D721Med (cell line): ENCODE measurements at regions not wholly inside any gene's neighbourhood (a gene's known extent, or its start where the extent isn't known, plus 50 kb on each side); places are given as distances from the start of the nearest gene placed in this dataset.

Experiments
- DNase-seq: peaks from one replicate; pipeline ENCODE4 v3.0.0; 2011; ENCODE audit warnings: low spot score; ENCODE audit not compliant: insufficient read length
- FAIRE-seq: peaks from 2 replicates; lab custom pipeline; 2011; peaks lifted over from hg19 to GRCh38; lab: Jason Lieb, UNC
- TF ChIP-seq, protein P1 (sequence below): IDR thresholded peaks from 2 replicates; pipeline ENCODE4 v1.5.1; 2012; ENCODE audit warnings: mild to moderate bottlenecking, control low read depth; ENCODE audit not compliant: insufficient read depth; ENCODE audit errors: missing control alignments

DNA sequence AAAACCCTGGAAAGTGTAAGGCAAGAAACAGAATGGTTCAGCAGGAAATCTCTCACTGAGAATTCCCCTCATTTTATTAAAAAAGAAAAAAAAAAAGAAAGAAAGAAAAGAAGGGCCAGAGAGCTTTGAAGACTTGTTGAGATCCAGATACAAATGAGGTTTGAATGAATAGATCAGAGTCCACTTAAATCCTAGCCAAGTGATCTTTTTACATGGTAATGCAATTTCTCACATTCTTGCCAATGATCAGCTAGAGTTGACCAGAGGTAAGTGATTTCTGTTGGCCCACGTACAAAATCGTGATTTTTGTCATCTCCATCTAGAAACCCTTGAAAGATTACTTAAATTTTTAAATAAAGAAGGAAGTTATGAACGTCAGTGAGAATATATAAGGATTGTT, 261.5 kb upstream of the PCSK5 start:
- FAIRE-seq (no peak), DNase-seq (no peak)
- TF ChIP-seq, protein P1, sequence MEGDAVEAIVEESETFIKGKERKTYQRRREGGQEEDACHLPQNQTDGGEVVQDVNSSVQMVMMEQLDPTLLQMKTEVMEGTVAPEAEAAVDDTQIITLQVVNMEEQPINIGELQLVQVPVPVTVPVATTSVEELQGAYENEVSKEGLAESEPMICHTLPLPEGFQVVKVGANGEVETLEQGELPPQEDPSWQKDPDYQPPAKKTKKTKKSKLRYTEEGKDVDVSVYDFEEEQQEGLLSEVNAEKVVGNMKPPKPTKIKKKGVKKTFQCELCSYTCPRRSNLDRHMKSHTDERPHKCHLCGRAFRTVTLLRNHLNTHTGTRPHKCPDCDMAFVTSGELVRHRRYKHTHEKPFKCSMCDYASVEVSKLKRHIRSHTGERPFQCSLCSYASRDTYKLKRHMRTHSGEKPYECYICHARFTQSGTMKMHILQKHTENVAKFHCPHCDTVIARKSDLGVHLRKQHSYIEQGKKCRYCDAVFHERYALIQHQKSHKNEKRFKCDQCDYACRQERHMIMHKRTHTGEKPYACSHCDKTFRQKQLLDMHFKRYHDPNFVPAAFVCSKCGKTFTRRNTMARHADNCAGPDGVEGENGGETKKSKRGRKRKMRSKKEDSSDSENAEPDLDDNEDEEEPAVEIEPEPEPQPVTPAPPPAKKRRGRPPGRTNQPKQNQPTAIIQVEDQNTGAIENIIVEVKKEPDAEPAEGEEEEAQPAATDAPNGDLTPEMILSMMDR = no peak

DNA sequence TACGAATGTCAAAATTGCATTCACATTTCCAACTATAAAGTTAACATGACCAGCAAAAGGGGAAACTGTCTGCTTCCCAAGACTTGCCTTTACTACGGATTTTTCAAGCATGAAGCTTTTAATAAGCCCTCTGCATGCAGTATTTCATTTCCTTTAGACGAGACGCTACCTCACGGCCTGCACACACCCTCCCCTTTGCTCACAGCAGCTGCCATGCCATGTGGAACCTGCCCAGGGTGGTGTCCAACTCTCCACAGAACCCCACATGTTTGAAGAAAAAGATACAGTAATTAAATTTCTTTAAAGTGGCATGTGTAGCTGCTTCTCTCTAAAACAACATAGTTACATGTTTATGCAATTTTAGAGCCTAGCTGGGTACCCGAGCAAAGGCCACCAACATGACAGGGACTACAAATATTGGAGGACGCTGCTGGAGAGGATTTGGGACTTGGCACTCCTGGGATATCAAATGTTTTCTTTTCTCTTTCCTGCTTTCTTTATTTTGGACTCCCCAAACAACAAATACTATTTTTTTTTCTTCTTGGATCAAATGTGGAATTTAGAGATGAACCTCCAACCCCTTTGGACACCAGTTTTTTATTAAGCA, 256.9 kb upstream of the PCSK5 start:
- FAIRE-seq (no peak), DNase-seq (no peak)
- TF ChIP-seq, protein P1 = no peak

DNA sequence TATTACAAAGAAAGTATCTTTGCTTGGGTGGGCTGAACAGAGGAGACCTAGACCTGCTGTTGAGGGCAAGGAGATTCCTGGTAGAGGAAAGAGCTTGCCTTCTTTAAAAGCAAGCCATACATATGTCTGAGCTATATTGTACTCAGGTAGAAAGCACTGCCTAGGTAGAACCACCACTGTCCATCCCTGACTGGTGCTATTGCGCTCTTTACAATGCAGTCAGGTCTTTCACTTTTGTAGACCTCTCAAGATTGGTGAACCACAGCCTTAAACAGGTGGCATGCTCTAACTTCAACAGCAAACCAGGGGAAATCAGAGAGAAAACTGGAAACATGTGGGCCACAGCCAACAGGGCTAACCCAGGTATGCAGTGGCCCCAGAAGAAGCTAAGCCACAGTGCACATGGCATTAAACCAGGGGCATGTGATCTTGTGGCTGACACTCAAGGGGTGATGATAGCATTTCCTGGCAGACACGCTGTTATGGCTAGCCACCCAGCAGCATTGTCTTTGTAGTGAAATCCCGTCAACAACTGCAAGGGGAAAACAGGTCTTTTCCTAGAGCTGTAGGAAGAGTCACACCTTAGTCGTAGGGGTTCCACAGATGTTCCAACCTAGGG, 253.9 kb upstream of the PCSK5 start:
- DNase-seq = no peak
- TF ChIP-seq, protein P1 = no peak
- FAIRE-seq = no peak

DNA sequence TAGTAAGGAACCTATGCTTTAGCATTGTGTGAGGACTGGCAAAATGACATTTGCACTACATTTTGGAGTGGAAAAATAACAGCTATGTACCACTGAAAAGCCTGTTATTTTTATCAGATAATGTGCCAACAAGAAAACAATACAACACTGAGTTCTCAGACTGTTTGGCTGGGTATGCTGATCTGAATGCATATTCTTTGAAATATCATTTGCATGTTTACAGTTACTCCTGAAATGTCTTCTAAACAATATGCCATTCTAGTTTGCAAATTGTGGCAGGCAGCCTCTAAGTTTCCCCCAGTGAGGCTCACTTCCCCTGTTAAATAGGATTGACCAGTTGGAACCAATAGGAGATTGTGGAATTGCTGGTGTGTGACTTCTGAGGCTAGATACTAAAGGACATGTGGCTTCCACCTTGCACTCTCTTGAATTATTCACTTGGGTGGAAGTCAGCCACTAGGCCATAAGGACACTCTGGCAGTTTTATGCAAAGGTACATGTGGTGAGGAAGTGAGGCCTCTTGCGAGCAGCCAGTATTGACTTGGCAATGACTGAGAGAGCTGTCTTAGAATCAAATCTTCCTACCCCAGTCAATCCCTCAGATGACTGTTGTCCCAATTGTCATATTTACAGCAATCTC, 250.4 kb upstream of the PCSK5 start:
- DNase-seq (no peak), FAIRE-seq (no peak)
- TF ChIP-seq, protein P1 = no peak

DNA sequence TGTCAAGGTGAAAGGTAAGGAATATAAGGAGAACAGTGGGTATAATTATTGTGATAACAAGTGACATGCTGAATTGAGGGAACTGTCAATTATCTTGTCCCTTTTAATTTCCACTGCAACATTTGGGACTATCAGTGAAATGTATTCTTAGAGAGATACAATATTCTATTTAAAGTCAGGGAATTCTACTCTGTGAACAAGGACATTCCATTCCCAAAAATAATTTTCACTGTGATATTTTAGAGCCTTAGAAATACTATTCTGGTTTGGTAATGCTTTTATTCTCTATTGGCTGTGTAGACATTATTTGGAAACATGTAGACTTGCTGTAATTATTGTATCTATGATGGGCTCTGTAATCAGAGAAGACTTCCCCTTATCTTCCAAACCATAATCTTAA, 248.0 kb upstream of the PCSK5 start:
- DNase-seq = no peak
- TF ChIP-seq, protein P1 = no peak
- no peak for FAIRE-seq

DNA sequence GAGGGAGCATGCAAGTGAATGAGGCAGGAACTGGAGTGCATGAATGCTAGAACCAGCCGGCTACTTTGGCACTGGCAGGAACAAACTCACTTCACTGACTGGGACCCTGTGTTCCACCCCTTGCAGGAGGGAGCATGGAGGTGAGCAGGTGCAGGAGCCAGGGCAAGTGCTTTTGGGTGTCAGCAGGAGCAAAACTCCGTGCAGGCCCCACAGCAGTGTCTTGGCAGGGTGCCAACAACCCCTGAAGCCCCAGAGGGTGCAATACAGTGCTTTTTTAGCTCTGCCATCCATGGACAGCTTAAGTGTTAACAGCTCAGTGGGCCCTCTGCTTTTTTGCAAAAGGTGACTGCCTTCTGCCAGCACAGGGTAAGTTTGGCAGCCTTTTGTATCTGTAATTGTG, 245.8 kb upstream of the PCSK5 start:
- TF ChIP-seq, protein P1 = no peak
- FAIRE-seq = no peak
- no peak for DNase-seq

DNA sequence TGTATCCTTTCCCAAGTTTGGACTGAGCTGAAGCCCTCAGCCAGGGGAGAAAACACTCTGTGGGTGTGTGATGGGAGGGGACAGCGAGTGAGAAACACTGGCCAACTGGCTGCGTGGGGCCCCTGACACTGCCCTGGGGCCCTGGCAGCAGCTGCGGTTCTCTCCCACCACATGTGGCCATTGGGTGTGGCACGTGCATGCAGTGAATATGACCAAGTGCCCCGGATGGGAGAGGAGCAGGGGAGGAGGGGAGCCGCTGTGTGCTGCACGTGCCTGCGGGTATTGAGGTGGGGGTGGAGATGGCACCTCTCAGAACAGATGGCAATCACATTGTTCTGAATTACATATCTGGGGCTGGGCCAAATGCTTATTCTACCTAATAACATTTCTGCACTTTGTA, 242.4 kb upstream of the PCSK5 start:
- FAIRE-seq (no peak), DNase-seq (no peak)
- TF ChIP-seq, protein P1 = no peak
